ENCODE measurements at regions not wholly inside any gene's neighbourhood (a gene's known extent, or its start where the extent isn't known, plus 50 kb on each side); places are given as distances from the start of the nearest gene placed in this dataset.
A peak's percentile ranks its signal among the peaks of the same experiment; 100 is the strongest.
"Not testable (repeated sequence)": the region's sequence is repeated elsewhere in the genome, so short reads cannot be mapped to it uniquely, and the experiment has no call there.

DNA sequence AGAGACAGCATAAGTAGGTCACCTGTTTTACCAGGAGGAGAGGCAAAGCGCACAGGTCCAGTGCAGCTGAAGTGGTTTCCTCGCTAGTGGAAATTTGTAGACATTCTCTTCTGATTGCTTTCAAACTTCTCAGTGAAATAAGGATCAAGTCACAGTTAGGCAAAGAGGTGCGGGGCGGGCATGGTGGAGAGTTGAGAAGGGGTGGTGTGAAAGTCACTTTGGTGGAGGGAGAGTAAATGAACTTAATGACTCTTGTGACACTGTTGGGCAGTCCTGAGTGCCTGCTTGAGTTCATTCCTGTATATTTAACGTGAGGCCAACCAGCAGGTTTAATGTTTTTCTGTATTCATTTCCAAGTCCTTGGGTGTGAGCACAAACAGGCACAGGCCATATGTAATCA lies 235.6 kb downstream of the TRIML1 start:
- peaks cover 17% of the 10 kb centered on the region; the same call in 1 of the 2 replicates for H3K9me3 ChIP-seq (ENCODE audit: insufficient read depth, low read depth, low read length)
- no peak overlapping the region for H3K4me3 ChIP-seq (ENCODE audit: low read length)
- H3K4me1 ChIP-seq (ENCODE audit: insufficient read depth, low read length), result no peaks in the 10 kb centered on the region
- no peak overlapping the region for H3K9ac ChIP-seq (ENCODE audit: low read depth, low read length)
- H3K27ac ChIP-seq (ENCODE audit: low read depth, low read length), result no peak overlapping the region
- no peaks in the 10 kb centered on the region for H3K36me3 ChIP-seq (ENCODE audit: insufficient read depth, low read length)
- WGBS, result 95% methylated on average over 5 of the region's 5 CpGs
- no peaks in the 10 kb centered on the region for H3K27me3 ChIP-seq (ENCODE audit: insufficient read depth, low read length)

DNA sequence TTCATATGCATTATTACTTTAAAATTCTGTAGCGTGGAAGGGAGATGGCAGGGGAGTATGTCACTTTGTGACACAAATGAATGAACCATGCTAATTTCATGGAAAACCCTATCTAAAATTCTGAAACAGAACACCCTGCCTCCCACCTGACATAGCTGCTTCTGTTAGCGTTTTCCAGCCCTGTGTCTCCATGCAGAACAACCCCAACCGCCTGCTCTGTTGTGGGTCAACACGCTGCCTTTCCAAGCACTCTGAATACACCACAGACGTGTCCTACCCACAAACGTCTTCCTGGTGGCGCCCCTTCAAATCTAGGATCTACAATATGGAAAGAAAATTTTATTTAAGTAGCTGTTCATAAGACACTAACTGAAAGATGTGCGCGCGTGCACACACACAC lies 238.6 kb downstream of the TRIML1 start:
- Histone ChIP-seq H3K4me3 (ENCODE audit: low read length) (no peak overlapping the region), H3K27ac (ENCODE audit: low read depth, low read length) (no peak overlapping the region), H3K9ac (ENCODE audit: low read depth, low read length) (no peak overlapping the region), H3K4me1 (ENCODE audit: insufficient read depth, low read length) (no peaks in the 10 kb centered on the region), H3K36me3 (ENCODE audit: insufficient read depth, low read length) (no peaks in the 10 kb centered on the region), H3K27me3 (ENCODE audit: insufficient read depth, low read length) (no peaks in the 10 kb centered on the region), H3K9me3 (ENCODE audit: insufficient read depth, low read depth, low read length) (peaks cover 17% of the 10 kb centered on the region; the same call in 1 of the 2 replicates)
- 95% methylated on average over 8 of the region's 10 CpGs for WGBS

GRCh38 chr4:188383180-188383579 lies 243.9 kb downstream of the TRIML1 start:
- peaks cover 7% of the 10 kb centered on the region for H3K9me3 ChIP-seq (ENCODE audit: insufficient read depth, low read depth, low read length)
- peaks cover 3% of the 10 kb centered on the region; the same call in 1 of the 2 replicates for H3K4me1 ChIP-seq (ENCODE audit: insufficient read depth, low read length)
- no peaks in the 10 kb centered on the region for H3K36me3 ChIP-seq (ENCODE audit: insufficient read depth, low read length)
- whole genome bisulfite sequencing, result 97% methylated on average over 3 of the region's 4 CpGs
- H3K27me3 ChIP-seq (ENCODE audit: insufficient read depth, low read length), result no peaks in the 10 kb centered on the region
- H3K9ac ChIP-seq (ENCODE audit: low read depth, low read length), result no peak overlapping the region
- H3K27ac ChIP-seq (ENCODE audit: low read depth, low read length), result no peak overlapping the region
- no peak overlapping the region for H3K4me3 ChIP-seq (ENCODE audit: low read length)

GRCh38 chr4:188387179-188387791 lies 248.0 kb downstream of the TRIML1 start:
- Histone ChIP-seq H3K9me3 (ENCODE audit: insufficient read depth, low read depth, low read length) (peaks cover 22% of the 10 kb centered on the region), H3K27ac (ENCODE audit: low read depth, low read length) (no peak overlapping the region), H3K4me1 (ENCODE audit: insufficient read depth, low read length) (peaks cover 3% of the 10 kb centered on the region; the same call in 1 of the 2 replicates), H3K36me3 (ENCODE audit: insufficient read depth, low read length) (no peaks in the 10 kb centered on the region), H3K9ac (ENCODE audit: low read depth, low read length) (no peak overlapping the region), H3K4me3 (ENCODE audit: low read length) (no peak overlapping the region), H3K27me3 (ENCODE audit: insufficient read depth, low read length) (no peaks in the 10 kb centered on the region)
- WGBS, result 70% methylated on average over 5 of the region's 5 CpGs

DNA sequence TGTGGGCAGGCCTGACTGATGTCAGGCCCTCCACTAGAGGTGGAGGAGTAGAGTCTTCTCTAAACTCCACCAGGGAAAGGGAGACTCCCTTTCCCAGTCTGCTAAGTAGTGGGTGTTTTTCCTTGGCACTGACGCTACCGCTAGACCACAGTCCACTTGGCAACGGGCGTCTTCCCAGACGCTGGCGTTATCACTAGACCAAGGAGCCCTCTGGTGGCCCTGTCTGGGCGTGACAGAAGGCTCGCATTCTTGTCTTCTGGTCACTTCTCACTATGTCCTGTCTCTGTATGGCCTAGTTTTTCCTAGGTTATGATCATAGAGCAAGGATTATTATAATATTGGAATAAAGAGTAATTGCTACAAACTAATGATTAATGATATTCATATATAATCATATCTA lies 252.1 kb downstream of the TRIML1 start:
- H3K27me3 ChIP-seq (ENCODE audit: insufficient read depth, low read length); H3K4me3 ChIP-seq (ENCODE audit: low read length); H3K27ac ChIP-seq (ENCODE audit: low read depth, low read length); H3K9ac ChIP-seq (ENCODE audit: low read depth, low read length); H3K4me1 ChIP-seq (ENCODE audit: insufficient read depth, low read length); H3K36me3 ChIP-seq (ENCODE audit: insufficient read depth, low read length): not testable (repeated sequence)
- 96% methylated on average over 8 of the region's 8 CpGs for WGBS
- H3K9me3 ChIP-seq (ENCODE audit: insufficient read depth, low read depth, low read length), result peaks cover 22% of the 10 kb centered on the region

- no peaks in the 10 kb centered on the region for H3K36me3 ChIP-seq (ENCODE audit: insufficient read depth, low read length)
- H3K9me3 ChIP-seq (ENCODE audit: insufficient read depth, low read depth, low read length), result peaks cover 3% of the 10 kb centered on the region; the same call in 1 of the 2 replicates
- no peak overlapping the region for H3K27ac ChIP-seq (ENCODE audit: low read depth, low read length)
- peaks cover 20% of the 10 kb centered on the region for H3K4me1 ChIP-seq (ENCODE audit: insufficient read depth, low read length)
- WGBS, result 91% methylated on average over 4 of the region's 5 CpGs
- no peaks in the 10 kb centered on the region for H3K27me3 ChIP-seq (ENCODE audit: insufficient read depth, low read length)
- no peak overlapping the region for H3K4me3 ChIP-seq (ENCODE audit: low read length)
- no peak overlapping the region for H3K9ac ChIP-seq (ENCODE audit: low read depth, low read length)
Measured at GRCh38 chr4:188396037-188396436, 256.8 kb downstream of the TRIML1 start.

DNA sequence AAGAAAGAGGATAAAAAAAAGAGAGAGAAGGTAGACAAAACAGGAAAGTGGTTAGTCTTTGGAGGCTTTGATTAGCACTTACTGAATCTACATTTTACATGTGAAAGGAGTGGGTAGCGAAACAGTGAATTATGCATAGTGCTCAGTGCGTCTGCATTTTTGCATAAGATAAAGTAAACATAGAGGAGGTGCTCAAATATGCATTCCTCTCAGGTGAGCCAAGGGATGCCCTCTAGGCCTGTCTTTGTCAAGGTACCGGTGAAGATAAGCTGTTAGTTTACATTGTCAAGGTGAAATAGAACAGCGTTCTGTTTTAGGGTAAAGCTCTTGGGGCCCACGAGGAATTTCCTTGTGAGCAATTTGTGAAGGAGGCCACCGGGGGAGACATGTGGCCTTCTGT lies 260.6 kb downstream of the TRIML1 start:
- Histone ChIP-seq H3K27ac (ENCODE audit: low read depth, low read length) (peak overlapping the region; percentile 86), H3K9ac (ENCODE audit: low read depth, low read length) (peak overlapping the region; percentile 21; the same call in 1 of the 2 replicates)
- 15% methylated on average over 6 of the region's 6 CpGs for WGBS

GRCh38 chr4:188400451-188400850 lies 261.2 kb downstream of the TRIML1 start:
- Histone ChIP-seq H3K4me1 (ENCODE audit: insufficient read depth, low read length) (peaks cover 28% of the 10 kb centered on the region), H3K9me3 (ENCODE audit: insufficient read depth, low read depth, low read length) (no peaks in the 10 kb centered on the region), H3K27me3 (ENCODE audit: insufficient read depth, low read length) (no peaks in the 10 kb centered on the region), H3K4me3 (ENCODE audit: low read length) (no peak overlapping the region), H3K9ac (ENCODE audit: low read depth, low read length) (peak overlapping the region; percentile 21; the same call in 1 of the 2 replicates), H3K36me3 (ENCODE audit: insufficient read depth, low read length) (no peaks in the 10 kb centered on the region), H3K27ac (ENCODE audit: low read depth, low read length) (peak overlapping the region; percentile 84)
- 33% methylated on average over 2 of the region's 2 CpGs for WGBS

More for the DNA sequence above, 260.6 kb downstream of the TRIML1 start:
- H3K9me3 ChIP-seq (ENCODE audit: insufficient read depth, low read depth, low read length), result no peaks in the 10 kb centered on the region
- H3K27me3 ChIP-seq (ENCODE audit: insufficient read depth, low read length), result no peaks in the 10 kb centered on the region
- no peak overlapping the region for H3K4me3 ChIP-seq (ENCODE audit: low read length)
- H3K4me1 ChIP-seq (ENCODE audit: insufficient read depth, low read length), result peaks cover 28% of the 10 kb centered on the region
- no peaks in the 10 kb centered on the region for H3K36me3 ChIP-seq (ENCODE audit: insufficient read depth, low read length)

DNA sequence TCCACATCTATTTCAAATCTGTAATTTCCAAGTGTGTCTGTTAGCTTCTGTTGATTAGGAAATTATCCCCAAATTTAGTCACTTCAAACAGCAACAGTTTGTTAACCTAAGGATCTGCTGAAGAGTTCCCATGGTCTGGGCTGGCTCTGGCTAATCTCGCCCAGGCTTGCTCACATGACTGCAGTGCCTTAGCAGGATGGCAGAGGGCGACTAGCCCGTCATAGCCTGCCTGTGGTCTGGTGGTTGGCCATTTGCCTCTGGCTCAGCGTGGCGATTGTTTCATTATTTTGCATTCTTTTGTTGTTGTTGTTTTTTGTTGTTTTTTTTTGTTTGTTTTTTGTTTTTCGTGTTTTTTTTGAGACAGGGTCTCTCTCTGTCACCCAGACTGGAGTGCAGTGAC lies 264.0 kb downstream of the TRIML1 start:
- WGBS, result 93% methylated on average over 6 of the region's 6 CpGs
- Histone ChIP-seq H3K4me1 (ENCODE audit: insufficient read depth, low read length) (peaks cover 34% of the 10 kb centered on the region), H3K9ac (ENCODE audit: low read depth, low read length) (no peak overlapping the region), H3K36me3 (ENCODE audit: insufficient read depth, low read length) (no peaks in the 10 kb centered on the region), H3K4me3 (ENCODE audit: low read length) (no peak overlapping the region), H3K27me3 (ENCODE audit: insufficient read depth, low read length) (no peaks in the 10 kb centered on the region), H3K9me3 (ENCODE audit: insufficient read depth, low read depth, low read length) (no peaks in the 10 kb centered on the region), H3K27ac (ENCODE audit: low read depth, low read length) (no peak overlapping the region)

DNA sequence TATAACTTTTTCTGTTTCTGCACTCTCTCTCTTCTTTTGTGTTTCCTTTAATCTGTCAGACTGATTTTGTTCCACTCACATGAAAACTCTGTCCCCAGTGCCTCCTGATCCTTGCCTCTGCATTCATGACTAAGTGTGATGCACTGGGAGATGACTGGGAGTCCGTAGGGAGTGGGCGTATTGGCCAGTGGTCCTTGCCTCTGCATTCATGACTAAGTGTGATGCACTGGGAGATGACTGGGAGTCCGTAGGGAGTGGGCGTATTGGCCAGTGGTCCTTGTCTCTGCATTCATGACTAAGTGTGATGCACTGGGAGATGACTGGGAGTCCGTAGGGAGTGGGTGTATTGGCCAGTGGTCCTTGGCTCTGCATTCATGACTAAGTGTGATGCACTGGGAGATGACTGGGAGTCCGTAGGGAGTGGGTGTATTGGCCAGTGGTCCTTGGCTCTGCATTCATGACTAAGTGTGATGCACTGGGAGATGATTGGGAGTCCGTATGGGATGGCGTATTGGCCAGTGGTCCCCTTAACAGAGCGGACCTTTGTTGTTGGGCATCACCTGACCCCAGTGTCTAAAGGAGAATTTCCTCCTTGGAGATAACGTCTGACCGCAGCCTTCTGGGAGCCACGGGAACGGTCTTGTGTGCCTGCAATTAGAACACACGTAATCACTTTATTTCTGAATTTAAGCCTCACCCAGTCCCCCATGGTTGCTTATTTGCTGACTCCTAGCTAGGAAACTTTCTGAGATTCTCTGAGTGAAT lies 266.0 kb downstream of the TRIML1 start:
- H3K4me3 ChIP-seq (ENCODE audit: low read length); H3K9ac ChIP-seq (ENCODE audit: low read depth, low read length); H3K27ac ChIP-seq (ENCODE audit: low read depth, low read length); H3K9me3 ChIP-seq (ENCODE audit: insufficient read depth, low read depth, low read length); H3K36me3 ChIP-seq (ENCODE audit: insufficient read depth, low read length); H3K27me3 ChIP-seq (ENCODE audit: insufficient read depth, low read length): not testable (repeated sequence)
- 97% methylated on average over 11 of the region's 14 CpGs for WGBS
- peaks cover 22% of the 10 kb centered on the region for H3K4me1 ChIP-seq (ENCODE audit: insufficient read depth, low read length)

- Histone ChIP-seq H3K4me3 (ENCODE audit: low read length) (no peak overlapping the region), H3K9me3 (ENCODE audit: insufficient read depth, low read depth, low read length) (no peaks in the 10 kb centered on the region), H3K4me1 (ENCODE audit: insufficient read depth, low read length) (peaks cover 6% of the 10 kb centered on the region), H3K27me3 (ENCODE audit: insufficient read depth, low read length) (no peaks in the 10 kb centered on the region), H3K36me3 (ENCODE audit: insufficient read depth, low read length) (no peaks in the 10 kb centered on the region), H3K9ac (ENCODE audit: low read depth, low read length) (no peak overlapping the region), H3K27ac (ENCODE audit: low read depth, low read length) (no peak overlapping the region)
- WGBS, result 94% methylated on average over 8 of the region's 9 CpGs
Measured at GRCh38 chr4:188408244-188409030, 269.2 kb downstream of the TRIML1 start.

All from HUES64 (cell line).